HG03520 (cell line): ENCODE measurements at regions not wholly inside any gene's neighbourhood (a gene's known extent, or its start where the extent isn't known, plus 50 kb on each side); places are given as distances from the start of the nearest gene placed in this dataset.
"Not testable (repeated sequence)": the region's sequence is repeated elsewhere in the genome, so short reads cannot be mapped to it uniquely, and the experiment has no call there.

Experiments used
- ATAC-seq: cut with Tn5 transposase; IDR thresholded peaks from one replicate; pipeline ENCODE4 v1.9.1; 2021; ENCODE audit warnings: mild to moderate bottlenecking, moderate library complexity; ENCODE audit not compliant: unreplicated experiment

- no peak for ATAC-seq
Observed at GRCh38 chr6:9361749-9362148, 926.4 kb upstream of the SLC35B3 start.

GRCh38 chr6:9360881-9361280, 925.5 kb upstream of the SLC35B3 start:
- ATAC-seq, result no peak

GRCh38 chr6:9347608-9348007, 912.3 kb upstream of the SLC35B3 start:
- ATAC-seq, result no peak

GRCh38 chr6:9346923-9347322, 911.6 kb upstream of the SLC35B3 start:
- no peak for ATAC-seq

GRCh38 chr6:9335431-9335830, 900.1 kb upstream of the SLC35B3 start:
- no peak for ATAC-seq

- no peak for ATAC-seq
Observed at GRCh38 chr6:9334979-9335378, 899.6 kb upstream of the SLC35B3 start.

- no peak for ATAC-seq
Observed at GRCh38 chr6:9332241-9332780, 897.0 kb upstream of the SLC35B3 start.

GRCh38 chr6:9316831-9317230, 881.5 kb upstream of the SLC35B3 start:
- no peak for ATAC-seq

- ATAC-seq, result no peak
Observed at GRCh38 chr6:9315966-9316650, 880.8 kb upstream of the SLC35B3 start.

GRCh38 chr6:9308284-9308683, 872.9 kb upstream of the SLC35B3 start:
- ATAC-seq, result no peak

- ATAC-seq, result no peak
Observed at GRCh38 chr6:9307786-9308185, 872.4 kb upstream of the SLC35B3 start.

- ATAC-seq, result no peak
Observed at GRCh38 chr6:9307187-9307586, 871.8 kb upstream of the SLC35B3 start.

- no peak for ATAC-seq
Observed at GRCh38 chr6:9295644-9296043, 860.3 kb upstream of the SLC35B3 start.

GRCh38 chr6:9292975-9293374, 857.6 kb upstream of the SLC35B3 start:
- no peak for ATAC-seq

GRCh38 chr6:9290342-9290741, 855.0 kb upstream of the SLC35B3 start:
- ATAC-seq, result not testable (repeated sequence)

GRCh38 chr6:9272671-9273070, 837.3 kb upstream of the SLC35B3 start:
- ATAC-seq, result no peak

- no peak for ATAC-seq
Observed at GRCh38 chr6:9266741-9267140, 831.4 kb upstream of the SLC35B3 start.

- ATAC-seq, result no peak
Observed at GRCh38 chr6:9257215-9257614, 821.9 kb upstream of the SLC35B3 start.

GRCh38 chr6:9254251-9254650, 818.9 kb upstream of the SLC35B3 start:
- ATAC-seq, result no peak

- no peak for ATAC-seq
Observed at GRCh38 chr6:9252799-9253198, 817.5 kb upstream of the SLC35B3 start.

- ATAC-seq, result no peak
Observed at GRCh38 chr6:9250852-9251251, 815.5 kb upstream of the SLC35B3 start.

- no peak for ATAC-seq
Observed at GRCh38 chr6:9248133-9248532, 812.8 kb upstream of the SLC35B3 start.

- ATAC-seq, result no peak
Observed at GRCh38 chr6:9240861-9241260, 805.5 kb upstream of the SLC35B3 start.
